Parathyroid adenoma (tissue), 2 donors: ENCODE measurements at regions not wholly inside any gene's neighbourhood (a gene's known extent, or its start where the extent isn't known, plus 50 kb on each side); places are given as distances from the start of the nearest gene placed in this dataset.

Experiments
- H2AFZ ChIP-seq: fragments of 300-600 bp; sonication (generic); one replicate; pipeline ENCODE4 v1.7.0; 2017; ENCODE audit warnings: antibody characterized with exemption, mild to moderate bottlenecking
- H3K27ac ChIP-seq: fragments of 300-600 bp; sonication (generic); one replicate; pipeline ENCODE4 v1.7.0; 2017
- H3K27me3 ChIP-seq: fragments of 300-600 bp; sonication (generic); one replicate; pipeline ENCODE4 v1.7.0; 2017; ENCODE audit warnings: low read length; ENCODE audit not compliant: control insufficient read depth, insufficient read depth
- H3K36me3 ChIP-seq: fragments of 300-600 bp; sonication (generic); one replicate; pipeline ENCODE4 v1.7.0; 2017; ENCODE audit warnings: low read length; ENCODE audit not compliant: control insufficient read depth, insufficient read depth
- H3K4me1 ChIP-seq: fragments of 300-600 bp; sonication (generic); one replicate; pipeline ENCODE4 v1.7.0; 2017; ENCODE audit warnings: control low read depth
- H3K4me2 ChIP-seq: fragments of 300-600 bp; sonication (generic); one replicate; pipeline ENCODE4 v1.7.0; 2017; ENCODE audit warnings: low read length
- H3K4me3 ChIP-seq: fragments of 300-600 bp; sonication (generic); one replicate; pipeline ENCODE4 v1.7.0; 2017; ENCODE audit warnings: low read depth, low read length
- H3K79me2 ChIP-seq: fragments of 300-600 bp; sonication (generic); one replicate; pipeline ENCODE4 v1.7.0; 2017; ENCODE audit warnings: control low read depth
- H3K9ac ChIP-seq: fragments of 300-600 bp; sonication (generic); one replicate; pipeline ENCODE4 v1.7.0; 2017; ENCODE audit warnings: mild to moderate bottlenecking
- H3K9me3 ChIP-seq: fragments of 300-600 bp; sonication (generic); one replicate; pipeline ENCODE4 v1.7.0; 2017; ENCODE audit warnings: low read length; ENCODE audit not compliant: control insufficient read depth
- TF ChIP-seq, protein P1 (sequence below): fragments of 300-600 bp; sonication (generic); IDR thresholded peaks from one replicate; pipeline ENCODE4 v1.7.0; 2017; ENCODE audit warnings: antibody characterized with exemption, mild to moderate bottlenecking
- donor health status: primary hyperparathyroidism.

DNA sequence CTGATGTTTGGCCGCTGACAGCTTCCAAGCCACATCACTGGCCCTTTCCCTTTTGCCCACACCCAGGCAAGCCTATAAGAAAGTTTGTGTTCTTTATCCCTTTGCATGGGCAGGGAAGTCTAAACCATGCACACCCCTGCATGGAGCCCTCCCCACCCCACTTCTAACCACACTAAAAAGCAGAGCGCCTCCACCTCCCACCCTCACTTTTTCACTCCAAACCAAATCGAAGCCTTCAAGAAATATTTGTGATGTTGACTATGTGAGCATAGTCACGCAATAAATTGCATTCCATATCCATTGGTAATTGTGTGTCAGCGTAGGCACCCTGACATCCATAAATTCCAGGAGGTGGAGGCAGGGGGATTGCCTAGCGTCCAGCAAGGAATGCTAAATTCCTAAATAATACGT lies 104.4 kb upstream of the LSM14A start:
- Histone ChIP-seq H3K27me3 (no peaks in the 10 kb centered on the region), H2AFZ (no peak overlapping the region), H3K79me2 (no peaks in the 10 kb centered on the region), H3K9ac (no peak overlapping the region), H3K9me3 (no peaks in the 10 kb centered on the region), H3K4me3 (no peak overlapping the region), H3K4me1 (no peaks in the 10 kb centered on the region), H3K4me2 (no peak overlapping the region), H3K36me3 (no peaks in the 10 kb centered on the region), H3K27ac (no peak overlapping the region)
- TF ChIP-seq, protein P1, sequence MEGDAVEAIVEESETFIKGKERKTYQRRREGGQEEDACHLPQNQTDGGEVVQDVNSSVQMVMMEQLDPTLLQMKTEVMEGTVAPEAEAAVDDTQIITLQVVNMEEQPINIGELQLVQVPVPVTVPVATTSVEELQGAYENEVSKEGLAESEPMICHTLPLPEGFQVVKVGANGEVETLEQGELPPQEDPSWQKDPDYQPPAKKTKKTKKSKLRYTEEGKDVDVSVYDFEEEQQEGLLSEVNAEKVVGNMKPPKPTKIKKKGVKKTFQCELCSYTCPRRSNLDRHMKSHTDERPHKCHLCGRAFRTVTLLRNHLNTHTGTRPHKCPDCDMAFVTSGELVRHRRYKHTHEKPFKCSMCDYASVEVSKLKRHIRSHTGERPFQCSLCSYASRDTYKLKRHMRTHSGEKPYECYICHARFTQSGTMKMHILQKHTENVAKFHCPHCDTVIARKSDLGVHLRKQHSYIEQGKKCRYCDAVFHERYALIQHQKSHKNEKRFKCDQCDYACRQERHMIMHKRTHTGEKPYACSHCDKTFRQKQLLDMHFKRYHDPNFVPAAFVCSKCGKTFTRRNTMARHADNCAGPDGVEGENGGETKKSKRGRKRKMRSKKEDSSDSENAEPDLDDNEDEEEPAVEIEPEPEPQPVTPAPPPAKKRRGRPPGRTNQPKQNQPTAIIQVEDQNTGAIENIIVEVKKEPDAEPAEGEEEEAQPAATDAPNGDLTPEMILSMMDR, result no peak

DNA sequence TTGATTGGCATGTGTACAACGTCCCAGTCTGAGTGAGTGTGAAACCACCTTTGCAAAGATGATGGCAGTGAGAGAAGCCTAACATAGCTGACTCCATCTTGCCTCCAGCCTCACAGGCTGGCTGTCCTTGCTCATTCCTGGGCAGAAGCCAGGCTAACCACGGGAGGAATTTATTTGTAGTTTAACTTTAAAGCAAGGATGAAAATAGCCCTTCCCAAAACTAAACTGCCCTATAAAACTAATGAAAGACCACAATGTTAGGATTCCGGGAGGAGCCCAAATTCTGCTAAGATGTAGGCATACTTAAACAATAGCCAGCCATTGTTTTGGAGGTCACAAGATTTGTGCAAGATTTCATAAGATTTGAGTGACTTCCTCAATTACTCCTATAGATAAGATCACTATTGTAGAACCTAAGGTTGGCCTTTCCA lies 96.6 kb upstream of the LSM14A start:
- Histone ChIP-seq H3K79me2 (no peaks in the 10 kb centered on the region), H3K27ac (no peak overlapping the region)

DNA sequence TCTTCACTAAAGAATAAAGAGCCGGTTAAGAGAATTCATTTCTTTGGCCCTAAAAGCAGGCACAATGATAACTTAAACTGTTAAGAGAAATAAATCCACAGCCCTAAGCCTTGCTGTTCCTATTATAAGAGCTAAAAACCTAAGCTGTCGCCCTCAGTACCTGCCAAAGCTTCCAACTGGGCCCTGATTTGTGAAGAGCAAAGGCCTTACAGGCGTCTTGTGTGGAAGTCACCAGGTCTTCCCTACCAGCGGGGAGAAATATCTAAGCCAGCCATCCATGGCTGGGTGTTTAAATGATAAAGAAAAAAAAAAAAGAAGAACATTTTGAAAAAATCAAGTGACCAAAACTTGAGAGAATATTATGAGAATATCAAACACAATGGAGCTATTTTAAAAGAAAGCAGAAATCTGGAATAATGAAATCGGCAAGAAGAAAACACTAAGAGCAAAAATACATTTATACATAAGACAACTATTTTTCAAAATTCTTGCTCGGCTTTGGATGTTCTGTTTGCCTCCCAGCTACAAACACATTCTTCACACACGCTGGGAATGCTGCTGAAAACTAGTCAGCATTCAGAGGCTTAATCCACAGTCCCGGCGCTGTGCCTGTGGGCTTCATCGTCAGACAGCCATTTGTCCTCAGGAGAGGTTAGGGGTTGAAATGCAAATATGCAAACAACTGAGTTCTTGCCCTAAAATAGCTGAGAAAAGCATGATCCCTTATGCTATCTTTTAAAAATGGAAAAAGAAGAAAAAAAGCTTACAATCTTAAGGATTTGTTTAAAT lies 89.8 kb upstream of the LSM14A start:
- H3K4me1 ChIP-seq, result no peaks in the 10 kb centered on the region
- H3K79me2 ChIP-seq, result no peaks in the 10 kb centered on the region
- no peaks in the 10 kb centered on the region for H3K36me3 ChIP-seq
- H3K4me2 ChIP-seq, result no peak overlapping the region
- H3K27me3 ChIP-seq, result no peaks in the 10 kb centered on the region
- no peak overlapping the region for H3K4me3 ChIP-seq
- no peak overlapping the region for H3K27ac ChIP-seq
- no peak overlapping the region for H2AFZ ChIP-seq
- H3K9ac ChIP-seq, result no peak overlapping the region
- H3K9me3 ChIP-seq, result no peaks in the 10 kb centered on the region
- TF ChIP-seq, protein P1, result no peak

More for the DNA sequence above, 96.6 kb upstream of the LSM14A start:
- H3K4me1 ChIP-seq, result no peaks in the 10 kb centered on the region
- H3K27me3 ChIP-seq, result no peaks in the 10 kb centered on the region
- H3K36me3 ChIP-seq, result no peaks in the 10 kb centered on the region
- H3K4me3 ChIP-seq, result no peak overlapping the region
- no peak overlapping the region for H3K9ac ChIP-seq
- no peak overlapping the region for H3K4me2 ChIP-seq
- no peaks in the 10 kb centered on the region for H3K9me3 ChIP-seq
- TF ChIP-seq, protein P1, result no peak
- H2AFZ ChIP-seq, result no peak overlapping the region

DNA sequence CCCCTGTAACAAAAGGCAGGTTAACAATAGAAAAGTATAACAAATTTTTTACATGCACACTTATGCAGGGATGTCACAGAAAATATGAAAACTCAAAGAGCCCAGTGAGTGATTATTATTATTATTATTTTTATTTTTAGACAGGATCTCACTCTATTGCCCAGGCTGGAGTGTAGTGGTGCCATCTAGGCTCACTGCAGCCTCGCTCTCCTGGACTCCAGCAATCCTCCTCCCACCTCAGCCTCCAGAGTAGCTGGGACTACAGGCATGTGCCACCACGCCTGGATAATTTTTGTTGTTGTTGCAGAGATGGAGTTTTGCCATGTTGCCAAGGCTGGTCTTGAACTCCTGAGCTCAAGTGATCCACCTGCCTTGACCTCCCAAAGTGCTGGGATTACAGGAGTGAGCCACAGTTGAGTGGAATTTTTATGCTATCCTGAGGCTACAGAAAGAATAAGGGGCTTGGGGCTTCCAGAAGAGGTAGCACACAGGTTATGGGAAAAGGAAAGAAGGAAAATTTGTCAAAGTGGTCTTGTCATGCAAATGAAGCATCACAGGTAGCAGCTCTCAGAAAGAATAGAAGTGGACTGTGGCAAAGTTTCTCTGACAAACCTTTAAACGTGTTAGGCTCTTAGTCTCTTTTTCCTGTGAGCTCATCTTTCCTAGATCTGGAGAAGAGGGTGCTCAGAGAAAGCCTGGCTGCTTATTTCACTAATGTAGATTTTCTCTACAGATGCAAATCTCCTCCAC lies 87.7 kb upstream of the LSM14A start:
- H3K27ac ChIP-seq, result no peak overlapping the region

More for the DNA sequence above, 87.7 kb upstream of the LSM14A start:
- Histone ChIP-seq H3K4me1 (no peaks in the 10 kb centered on the region), H3K9ac (no peak overlapping the region), H3K79me2 (no peaks in the 10 kb centered on the region), H3K9me3 (no peaks in the 10 kb centered on the region), H3K36me3 (no peaks in the 10 kb centered on the region), H3K27me3 (no peaks in the 10 kb centered on the region), H3K4me3 (no peak overlapping the region), H3K4me2 (no peak overlapping the region), H2AFZ (no peak overlapping the region)
- TF ChIP-seq, protein P1, result no peak
